SK-N-SH (cell line): ENCODE measurements at regions not wholly inside any gene's neighbourhood (a gene's known extent, or its start where the extent isn't known, plus 50 kb on each side); places are given as distances from the start of the nearest gene placed in this dataset.

Experiments
- CTCF ChIA-PET: fragments of 300-600, 350-600 bp; formaldehyde crosslinking; extraction: SDS; loops from one replicate; lab custom pipeline; 2021; lab: Yijun Ruan, JAX
- POLR2A ChIA-PET: fragments of 350-600 bp; sonication (Branson Sonifier 250); formaldehyde crosslinking; extraction: SDS; loops from one replicate; lab custom pipeline; 2020; ENCODE audit warnings: antibody characterized with exemption, inconsistent platforms; lab: Yijun Ruan, JAX
- DNase-seq: peaks from one replicate; pipeline ENCODE4 v3.0.0; 2012
- H2AFZ ChIP-seq: fragments of 200-600 bp; sonication (generic); 2 replicates; pipeline ENCODE4 v1.8.1; 2016; ENCODE audit warnings: antibody characterized with exemption, mild to moderate bottlenecking, low read depth
- H3F3A ChIP-seq: fragments of 200-600 bp; sonication (generic); replicated peaks from 2 replicates; pipeline ENCODE3; 2016; ENCODE audit warnings: antibody characterized with exemption, mild to moderate bottlenecking; ENCODE audit not compliant: insufficient read depth
- H3K27ac ChIP-seq, 2 experiments: fragments of 200-500 bp in 1 of 2; fragments of 200-600 bp in 1 of 2; sonication (Bioruptor generic) in 1 of 2; sonication (generic), shearing (Covaris generic) in 1 of 2; 2 replicates each; pipeline versions ENCODE4 v1.5.1 to v1.6.1; 2014 to 2016; ENCODE audit warnings: low read depth in 2 of 2, inconsistent platforms in 1 of 2, low read length in 1 of 2, mild to moderate bottlenecking in 1 of 2, mixed read lengths in 1 of 2
- H3K27me3 ChIP-seq: fragments of 200-600 bp; sonication (generic), shearing (Covaris generic); 2 replicates; pipeline ENCODE4 v1.6.1; 2016; ENCODE audit warnings: mixed run types; ENCODE audit not compliant: insufficient read depth
- H3K36me3 ChIP-seq, 2 experiments: fragments of 200-500 bp in 1 of 2; fragments of 200-600 bp in 1 of 2; sonication (Bioruptor generic) in 1 of 2; sonication (generic) in 1 of 2; replicated peaks in 1 of 2; 2 replicates each; pipeline versions ENCODE3 to v1.5.1; 2014 to 2016; ENCODE audit warnings: low read length in 1 of 2, mild to moderate bottlenecking in 1 of 2; ENCODE audit not compliant: insufficient read depth in 2 of 2, control insufficient read depth in 1 of 2
- H3K4me1 ChIP-seq, 2 experiments: fragments of 200-500 bp in 1 of 2; fragments of 200-600 bp in 1 of 2; sonication (Bioruptor generic) in 1 of 2; sonication (generic), shearing (Covaris generic) in 1 of 2; 2 replicates each; pipeline versions ENCODE4 v1.5.1 to v1.6.1; 2014 to 2016; ENCODE audit warnings: low read depth in 1 of 2, low read length in 1 of 2, mixed run types in 1 of 2; ENCODE audit not compliant: insufficient read depth in 2 of 2, control insufficient read depth in 1 of 2
- H3K4me2 ChIP-seq: fragments of 200-600 bp; sonication (generic), shearing (Covaris generic); 2 replicates; pipeline ENCODE4 v1.6.1; 2017; ENCODE audit warnings: mixed run types
- H3K4me3 ChIP-seq, 2 experiments: fragments of 200-500 bp in 1 of 2; fragments of 200-600 bp in 1 of 2; sonication (Bioruptor generic) in 1 of 2; sonication (generic), shearing (Covaris generic) in 1 of 2; 2 replicates each; pipeline versions ENCODE4 v1.5.1 to v1.8.1; 2014 to 2016; ENCODE audit warnings: low read depth in 2 of 2, inconsistent platforms in 1 of 2, low read length in 1 of 2, mild to moderate bottlenecking in 1 of 2, mixed read lengths in 1 of 2, moderate library complexity in 1 of 2
- H3K79me2 ChIP-seq: fragments of 200-600 bp; sonication (generic); 2 replicates; pipeline ENCODE4 v1.8.1; 2017; ENCODE audit warnings: mild to moderate bottlenecking; ENCODE audit not compliant: insufficient read depth
- H3K9ac ChIP-seq: fragments of 200-600 bp; sonication (generic); 2 replicates; pipeline ENCODE4 v1.6.1; 2017; ENCODE audit warnings: mixed run types
- H3K9me2 ChIP-seq: fragments of 200-600 bp; sonication (generic); 2 replicates; pipeline ENCODE4 v1.6.1; 2017; ENCODE audit warnings: mixed run types
- H3K9me3 ChIP-seq: fragments of 200-600 bp; sonication (generic); 2 replicates; pipeline ENCODE4 v1.6.1; 2017; ENCODE audit warnings: mixed run types, mild to moderate bottlenecking, moderate library complexity
- H4K20me1 ChIP-seq: fragments of 200-600 bp; sonication (generic); 2 replicates; pipeline ENCODE4 v1.6.1; 2017; ENCODE audit warnings: mild to moderate bottlenecking, mixed run types; ENCODE audit not compliant: insufficient read depth
- CTCF ChIP-seq: fragments of 200-600 bp; sonication (generic); IDR thresholded peaks from 2 replicates; pipeline ENCODE4 v1.6.1; 2017; ENCODE audit warnings: antibody characterized with exemption, mild to moderate bottlenecking, moderate library complexity
- ELF1 ChIP-seq: IDR thresholded peaks from 2 replicates; pipeline ENCODE4 v1.4.0; 2012
- EP300 ChIP-seq, 2 experiments: IDR thresholded peaks; 2 replicates each; pipeline versions ENCODE4 v1.4.0 to v1.6.1; 2012; ENCODE audit warnings: borderline replicate concordance in 1 of 2, low read depth in 1 of 2, low read length in 1 of 2
- EZH2phosphoT487 ChIP-seq: fragments of 200-600 bp; sonication (generic); IDR thresholded peaks from 2 replicates; pipeline ENCODE4 v1.6.1; 2017; ENCODE audit warnings: low read depth, mixed run types, mild to moderate bottlenecking, antibody characterized with exemption, moderate library complexity, borderline replicate concordance
- FOXM1 ChIP-seq: IDR thresholded peaks from 2 replicates; pipeline ENCODE4 v1.4.0; 2012; ENCODE audit warnings: low read depth, mild to moderate bottlenecking
- GABPA ChIP-seq: IDR thresholded peaks from 2 replicates; pipeline ENCODE4 v1.4.0; 2012; ENCODE audit warnings: low read depth, mild to moderate bottlenecking
- GATA2 ChIP-seq: sonication (generic); formaldehyde crosslinking; IDR thresholded peaks from 2 replicates; pipeline ENCODE4 v1.5.0; 2020; ENCODE audit warnings: mild to moderate bottlenecking, missing genetic modification reagents
- JUND ChIP-seq: IDR thresholded peaks from 2 replicates; pipeline ENCODE4 v1.4.0; 2012
- MXI1 ChIP-seq: IDR thresholded peaks from 2 replicates; pipeline ENCODE4 v1.6.1; 2012; ENCODE audit warnings: mild to moderate bottlenecking, low read depth, low read length, improper control_type of control experiment
- POLR2AphosphoS5 ChIP-seq: IDR thresholded peaks from 2 replicates; pipeline ENCODE4 v1.6.1; 2012; ENCODE audit warnings: low read depth, low read length
- RCOR1 ChIP-seq: fragments of 150-350 bp; IDR thresholded peaks from 2 replicates; pipeline ENCODE4 v1.6.1; 2017; ENCODE audit warnings: antibody characterized with exemption, low read length
- REST ChIP-seq: IDR thresholded peaks from 2 replicates; pipeline ENCODE4 v1.6.1; 2012; ENCODE audit warnings: mild to moderate bottlenecking, low read depth, low read length, moderate library complexity
- RFX5 ChIP-seq: IDR thresholded peaks from 2 replicates; pipeline ENCODE4 v1.6.1; 2012; ENCODE audit warnings: mild to moderate bottlenecking, improper control_type of control experiment, low read length
- SIN3A ChIP-seq: IDR thresholded peaks from 2 replicates; pipeline ENCODE4 v1.6.1; 2012; ENCODE audit warnings: low read depth, mild to moderate bottlenecking, low read length, moderate library complexity, borderline replicate concordance
- SMC3 ChIP-seq: IDR thresholded peaks from 2 replicates; pipeline ENCODE4 v1.6.1; 2012; ENCODE audit warnings: low read depth, low read length, improper control_type of control experiment
- YY1 ChIP-seq: IDR thresholded peaks from 2 replicates; pipeline ENCODE4 v1.4.0; 2012; ENCODE audit warnings: low read depth, mild to moderate bottlenecking
- ZBTB33 ChIP-seq: IDR thresholded peaks from 2 replicates; pipeline ENCODE4 v1.4.0; 2012; ENCODE audit warnings: low read depth, borderline replicate concordance
- WGBS: methylation state at CpG from one replicate; pipeline ENCODE4 v1.1.6; 2017; ENCODE audit warnings: low lambda C conversion rate; 5-methylcytosine and 5-hydroxymethylcytosine counted together

- TF ChIP-seq CTCF (no peak), EZH2phosphoT487 (no peak), EP300 (IDR thresholded peaks at IDR 0.05; ENCODE audit: borderline replicate concordance in 1 of 2, low read depth in 1 of 2, low read length in 1 of 2) (no peak), SIN3A (no peak), ZBTB33 (no peak), ELF1 (no peak), MXI1 (no peak), RFX5 (no peak)
Measured at GRCh38 chr9:22588918-22589317, 142.3 kb downstream of the DMRTA1 start (continued).

GRCh38 chr9:22590336-22591033 lies 143.9 kb downstream of the DMRTA1 start:
- Histone ChIP-seq H3K9me3 (no peaks in the 10 kb centered on the region), H2AFZ (no peak overlapping the region), H3K27ac (no peak overlapping the region), H3K4me3 (no peak overlapping the region), H3F3A (no peaks in the 10 kb centered on the region), H3K79me2 (no peaks in the 10 kb centered on the region), H4K20me1 (no peaks in the 10 kb centered on the region), H3K4me2 (no peak overlapping the region), H3K27me3 (no peaks in the 10 kb centered on the region), H3K4me1 (no peaks in the 10 kb centered on the region), H3K36me3 (no peaks in the 10 kb centered on the region), H3K9ac (no peak overlapping the region), H3K9me2 (no peaks in the 10 kb centered on the region)
- WGBS, result 13% methylated on average over 1 of the region's 1 CpG
- DNase-seq, result no peak
- no peak for TF ChIP-seq POLR2AphosphoS5
- no peak for TF ChIP-seq GATA2
- TF ChIP-seq ELF1, result no peak
- TF ChIP-seq YY1, result no peak
- no peak for TF ChIP-seq REST
- no peak for TF ChIP-seq JUND
- no peak for TF ChIP-seq FOXM1
- no peak for TF ChIP-seq CTCF
- no peak for TF ChIP-seq GABPA
- no peak for TF ChIP-seq SMC3
- TF ChIP-seq RCOR1, result no peak
- TF ChIP-seq EZH2phosphoT487, result no peak
- ChIA-PET CTCF (no interaction called here), POLR2A (no interaction called here)
